ENCODE measurements at regions not wholly inside any gene's neighbourhood (a gene's known extent, or its start where the extent isn't known, plus 50 kb on each side); places are given as distances from the start of the nearest gene placed in this dataset.

DNA sequence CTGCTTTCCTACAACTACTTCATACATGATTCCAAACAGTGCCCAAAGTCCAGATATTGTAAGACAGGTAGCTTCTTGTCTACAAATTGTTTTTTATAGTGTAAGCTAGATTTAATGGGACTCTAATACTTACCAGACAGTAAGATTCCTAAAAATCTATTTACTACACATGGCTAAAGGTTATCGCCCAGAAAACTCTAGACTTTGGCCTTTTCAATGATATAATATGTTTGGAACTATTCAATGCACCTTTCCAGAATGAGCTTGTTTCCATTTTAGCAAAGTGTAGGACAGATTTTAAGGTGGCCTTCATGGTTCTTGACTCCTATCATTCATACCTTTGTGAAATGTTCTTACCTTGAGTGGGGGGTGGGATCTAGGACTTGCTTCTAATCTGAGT is 951.0 kb downstream of the SORCS1 start:
- no peaks in the 10 kb centered on the region for H3K27me3 ChIP-seq (ENCODE audit: control insufficient read depth in 2 of 2, insufficient read depth in 2 of 2, low read length in 2 of 2)
- dilution Hi-C loops (cut with MboI; ENCODE audit: extremely low pct_ligation_motif_present, low sequenced_read_pairs), result no loop called here
- no peak for FAIRE-seq
- intact Hi-C loops (cut with micrococcal nuclease), result no loop called here
- H3K9me1 ChIP-seq (replicated peaks; ENCODE audit: control insufficient read depth, extremely low read depth, insufficient read depth, low read length), result no peaks in the 10 kb centered on the region
- no TSS peak for BruUV-seq (replicated peaks)
- H3K4me2 ChIP-seq (ENCODE audit: insufficient read depth, low read length), result no peak overlapping the region
- no peak overlapping the region for H2AFZ ChIP-seq (ENCODE audit: low read depth, low read length)
- peaks cover 7% of the 10 kb centered on the region for H3K9me3 ChIP-seq (replicated peaks; ENCODE audit: control insufficient read depth, insufficient read depth, low read length)
- H3K79me2 ChIP-seq (ENCODE audit: control insufficient read depth, insufficient read depth, low read length), result no peaks in the 10 kb centered on the region
- no peak for TF ChIP-seq POLR2A (IDR thresholded peaks at IDR 0.05; ENCODE audit: low read depth, low read length)
- TF ChIP-seq, protein P1, sequence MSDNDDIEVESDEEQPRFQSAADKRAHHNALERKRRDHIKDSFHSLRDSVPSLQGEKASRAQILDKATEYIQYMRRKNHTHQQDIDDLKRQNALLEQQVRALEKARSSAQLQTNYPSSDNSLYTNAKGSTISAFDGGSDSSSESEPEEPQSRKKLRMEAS (IDR thresholded peaks at IDR 0.05; ENCODE audit: insufficient read depth, insufficient read length), result no peak
- no peak for TF ChIP-seq MYC (IDR thresholded peaks at IDR 0.05; ENCODE audit: low read depth, low read length)
- TF ChIP-seq POLR2AphosphoS5 (IDR thresholded peaks at IDR 0.05; ENCODE audit: insufficient read depth, low read depth, low read length), result no peak
- no peak for TF ChIP-seq JUN (IDR thresholded peaks at IDR 0.05; ENCODE audit: borderline replicate concordance, insufficient read depth, insufficient read length, low read depth)
- no peak for TF ChIP-seq GATA2 (IDR thresholded peaks at IDR 0.05; ENCODE audit: insufficient read depth, insufficient read length, low read depth, low read length)
- TF ChIP-seq EZH2 (IDR thresholded peaks at IDR 0.05; ENCODE audit: borderline replicate concordance, low read depth, low read length, severe bottlenecking), result no peak
- TF ChIP-seq CTCF (IDR thresholded peaks at IDR 0.05; ENCODE audit: extremely low read depth in 1 of 2, insufficient read depth in 1 of 2, low read depth in 1 of 2, low read length in 2 of 2), result no peak
- no peak for TF ChIP-seq FOS (IDR thresholded peaks at IDR 0.05; ENCODE audit: borderline replicate concordance, insufficient read depth, low read length)
- H3K4me3 ChIP-seq (replicated peaks in 1 of 3; ENCODE audit: insufficient read depth in 1 of 3, low read depth in 1 of 3, low read length in 3 of 3), result no peak overlapping the region
- no peaks in the 10 kb centered on the region for H3K4me1 ChIP-seq (ENCODE audit: control insufficient read depth, extremely low read depth, insufficient read depth, low read length)
- H3K36me3 ChIP-seq (ENCODE audit: control insufficient read depth in 2 of 2, extremely low read depth in 1 of 2, insufficient read depth in 2 of 2, low read length in 2 of 2), result no peaks in the 10 kb centered on the region
- ChIA-PET POLR2A (no interaction called here), CTCF (no interaction called here)
- no peaks in the 10 kb centered on the region for H4K20me1 ChIP-seq (replicated peaks; ENCODE audit: control insufficient read depth, extremely low read depth, insufficient read depth, low read length)
- no peak overlapping the region for H3K27ac ChIP-seq (ENCODE audit: insufficient read depth, low read depth, low read length)
- no peak overlapping the region for H3K9ac ChIP-seq (replicated peaks; ENCODE audit: extremely low read depth, insufficient read depth, low read length)
- DNase-seq (ENCODE audit: low read depth, low spot score), result no peak

Data from endothelial cell of umbilical vein (primary cell).